Fibroblast of pulmonary artery (primary cell): ENCODE measurements at regions not wholly inside any gene's neighbourhood (a gene's known extent, or its start where the extent isn't known, plus 50 kb on each side); places are given as distances from the start of the nearest gene placed in this dataset.
A peak's percentile ranks its signal among the peaks of the same experiment; 100 is the strongest.

ENCODE experiments used
- DNase-seq: peaks from one replicate; pipeline ENCODE4 v3.0.0-alpha.2; 2010; ENCODE audit warnings: low read depth
- H3K4me3 ChIP-seq: replicated peaks from 2 replicates; pipeline ENCODE4 v1.5.1; 2011; ENCODE audit warnings: low read depth, mild to moderate bottlenecking, control low read depth, low read length, moderate library complexity
- TF ChIP-seq, protein P1 (sequence below): IDR thresholded peaks from 2 replicates; pipeline ENCODE4 v1.5.1; 2011; ENCODE audit warnings: mild to moderate bottlenecking, control low read depth, low read length, inconsistent platforms; ENCODE audit errors: missing control alignments

DNA sequence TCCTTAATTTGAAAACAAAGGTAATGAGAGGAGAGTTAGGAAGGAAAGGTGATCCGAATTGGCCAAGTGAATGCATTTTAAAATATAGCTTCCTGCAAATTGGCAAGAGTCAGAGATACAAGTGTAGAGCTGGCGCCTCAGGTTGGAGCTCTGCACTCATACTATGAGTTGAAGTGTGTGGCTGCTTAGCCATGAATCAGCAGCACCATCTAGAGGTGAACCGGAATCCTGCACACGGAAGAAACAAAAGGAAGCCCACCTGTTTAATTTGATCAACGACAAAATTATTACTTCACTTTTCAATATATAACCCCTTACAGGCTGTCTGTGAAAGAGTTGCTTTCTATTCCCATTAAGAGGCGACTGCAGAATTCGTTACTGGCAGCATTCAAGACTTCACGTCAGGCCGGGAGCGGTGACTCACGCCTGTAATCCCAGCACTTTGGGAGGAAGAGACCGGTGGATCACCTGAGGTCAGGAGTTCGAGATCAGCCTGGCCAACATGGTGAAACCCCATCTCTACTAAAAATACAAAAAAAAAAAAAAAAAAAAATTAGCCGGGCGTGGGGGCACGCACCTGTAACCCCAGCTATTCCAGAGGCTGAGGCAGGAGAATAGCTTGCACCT, 1253.7 kb upstream of the CDH8 start:
- DNase-seq = peak; percentile 27

DNA sequence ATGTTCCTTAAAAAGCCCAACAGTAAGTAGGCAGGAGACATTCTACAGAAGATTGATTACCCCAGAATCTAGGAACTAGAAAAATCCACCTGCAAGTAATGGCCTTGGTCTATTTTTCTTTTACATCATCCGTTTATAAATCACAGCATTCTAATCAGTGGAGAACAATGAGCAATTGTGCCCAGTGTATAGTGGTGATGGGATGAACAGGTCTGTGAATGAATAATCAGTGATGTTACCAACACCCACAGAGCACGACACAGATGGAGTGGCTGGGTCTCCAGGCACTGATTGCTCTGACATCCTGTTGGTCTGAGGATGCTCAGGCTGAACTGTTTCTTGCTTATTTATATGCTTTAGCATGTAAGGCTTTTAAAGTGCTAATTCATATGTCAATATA, 1251.2 kb upstream of the CDH8 start:
- DNase-seq = no peak
- TF ChIP-seq, protein P1, sequence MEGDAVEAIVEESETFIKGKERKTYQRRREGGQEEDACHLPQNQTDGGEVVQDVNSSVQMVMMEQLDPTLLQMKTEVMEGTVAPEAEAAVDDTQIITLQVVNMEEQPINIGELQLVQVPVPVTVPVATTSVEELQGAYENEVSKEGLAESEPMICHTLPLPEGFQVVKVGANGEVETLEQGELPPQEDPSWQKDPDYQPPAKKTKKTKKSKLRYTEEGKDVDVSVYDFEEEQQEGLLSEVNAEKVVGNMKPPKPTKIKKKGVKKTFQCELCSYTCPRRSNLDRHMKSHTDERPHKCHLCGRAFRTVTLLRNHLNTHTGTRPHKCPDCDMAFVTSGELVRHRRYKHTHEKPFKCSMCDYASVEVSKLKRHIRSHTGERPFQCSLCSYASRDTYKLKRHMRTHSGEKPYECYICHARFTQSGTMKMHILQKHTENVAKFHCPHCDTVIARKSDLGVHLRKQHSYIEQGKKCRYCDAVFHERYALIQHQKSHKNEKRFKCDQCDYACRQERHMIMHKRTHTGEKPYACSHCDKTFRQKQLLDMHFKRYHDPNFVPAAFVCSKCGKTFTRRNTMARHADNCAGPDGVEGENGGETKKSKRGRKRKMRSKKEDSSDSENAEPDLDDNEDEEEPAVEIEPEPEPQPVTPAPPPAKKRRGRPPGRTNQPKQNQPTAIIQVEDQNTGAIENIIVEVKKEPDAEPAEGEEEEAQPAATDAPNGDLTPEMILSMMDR = no peak
- no peak overlapping the region for H3K4me3 ChIP-seq

More for the DNA sequence above, 1253.7 kb upstream of the CDH8 start:
- TF ChIP-seq, protein P1 = peak; percentile 65
- no peak overlapping the region for H3K4me3 ChIP-seq

DNA sequence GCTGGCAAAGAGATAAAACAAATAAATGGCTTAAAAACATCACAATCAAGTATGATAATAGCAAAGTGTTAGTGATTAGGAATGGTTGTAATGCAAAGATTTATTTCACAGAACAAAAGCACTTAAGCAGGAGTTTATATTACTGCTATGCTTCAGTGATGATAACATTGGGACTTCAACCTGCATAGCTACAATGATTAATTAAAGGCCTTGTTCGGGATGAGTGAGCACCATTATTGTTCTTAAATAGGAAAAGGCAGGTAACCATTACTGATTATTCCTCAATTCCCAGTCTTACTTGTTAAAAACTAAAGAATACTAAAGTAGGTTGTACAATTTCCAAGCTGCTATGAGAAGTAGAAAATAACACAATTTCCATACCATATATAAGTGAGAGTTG, 1247.5 kb upstream of the CDH8 start:
- DNase-seq = no peak
- no peak overlapping the region for H3K4me3 ChIP-seq
- TF ChIP-seq, protein P1 = no peak

DNA sequence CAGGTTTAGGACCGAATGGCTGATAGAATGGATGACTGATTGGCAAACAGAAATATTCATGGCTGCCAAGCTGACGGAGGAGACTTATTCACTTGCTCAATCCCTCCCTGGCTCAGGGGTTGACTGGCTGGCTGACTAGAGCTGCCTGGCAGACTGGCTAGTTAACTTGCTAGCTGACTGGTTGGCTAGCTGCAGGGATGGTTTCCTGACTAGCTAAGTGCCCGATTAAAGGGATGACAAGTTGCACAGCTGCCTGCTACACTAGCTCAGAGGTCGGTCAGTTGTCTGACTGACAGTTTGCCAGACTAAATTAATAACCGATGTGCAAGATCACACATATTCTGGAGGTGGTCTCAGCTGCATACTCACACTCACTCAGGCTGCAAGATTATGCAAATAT, 1208.4 kb upstream of the CDH8 start:
- no peak overlapping the region for H3K4me3 ChIP-seq
- DNase-seq = no peak
- TF ChIP-seq, protein P1 = no peak

DNA sequence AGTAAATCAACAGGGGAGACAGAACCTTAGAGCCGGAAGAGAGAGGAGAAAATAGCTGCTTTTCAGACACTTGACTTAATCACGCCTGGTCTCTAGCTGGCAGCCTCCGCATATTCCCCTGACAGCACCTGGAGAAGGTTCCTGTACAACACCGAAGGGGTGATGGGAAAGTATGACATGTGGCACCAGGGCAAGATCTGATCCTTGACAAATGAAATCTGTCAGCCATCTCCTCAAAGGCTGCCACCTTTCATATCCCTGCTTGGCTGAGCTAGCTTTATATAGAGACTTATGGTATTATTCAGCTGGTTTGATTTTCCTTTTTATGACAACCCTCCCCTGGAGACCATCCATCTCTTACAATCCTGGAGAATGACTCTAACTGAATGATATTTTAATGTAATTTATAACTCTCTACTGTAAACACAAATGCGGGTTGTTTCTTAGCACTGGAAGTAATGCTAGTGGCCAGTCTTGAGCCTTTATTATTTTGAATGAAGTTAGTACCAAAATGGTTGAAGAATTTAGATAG, 1205.3 kb upstream of the CDH8 start:
- TF ChIP-seq, protein P1 = no peak

DNA sequence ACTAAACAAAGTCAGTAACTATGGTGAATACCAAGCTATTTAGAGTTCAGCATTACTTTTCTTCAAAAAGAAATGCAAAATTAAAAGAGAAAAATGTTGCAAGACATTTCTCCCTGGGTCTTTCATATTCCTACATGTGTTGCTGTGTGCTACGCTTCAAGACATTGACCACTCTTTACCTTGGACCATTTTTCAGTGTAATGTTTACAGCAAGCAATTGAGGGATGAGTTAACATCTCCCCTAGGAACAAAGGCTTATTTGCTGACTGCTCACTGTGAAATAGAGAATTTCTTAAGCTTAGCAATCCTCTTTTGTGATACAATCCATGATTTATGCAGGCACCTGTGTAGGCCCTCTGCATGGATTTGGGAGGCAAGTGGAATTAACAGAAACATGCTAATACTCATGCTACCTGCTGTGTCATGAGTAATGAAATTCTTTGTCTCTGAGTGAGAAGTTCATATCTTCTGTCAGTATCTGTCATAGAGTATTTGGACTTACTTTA, 1202.9 kb upstream of the CDH8 start:
- TF ChIP-seq, protein P1 = no peak
- H3K4me3 ChIP-seq = no peak overlapping the region
- no peak for DNase-seq

More for the DNA sequence above, 1205.3 kb upstream of the CDH8 start:
- DNase-seq = no peak
- no peak overlapping the region for H3K4me3 ChIP-seq
